H9 (cell line): ENCODE measurements at regions not wholly inside any gene's neighbourhood (a gene's known extent, or its start where the extent isn't known, plus 50 kb on each side); places are given as distances from the start of the nearest gene placed in this dataset.

Source experiments
- DNase-seq: peaks from one replicate; pipeline ENCODE4 v3.0.0-alpha.2; 2017
- H2AFZ ChIP-seq: one replicate; pipeline ENCODE4 v1.6.1; 2013; ENCODE audit warnings: mild to moderate bottlenecking, low read length, control low read depth, moderate library complexity
- H2AK5ac ChIP-seq: 2 replicates; pipeline ENCODE4 v1.6.1; 2013; ENCODE audit warnings: low read length, control low read depth, mixed read lengths; ENCODE audit not compliant: insufficient read length
- H2BK120ac ChIP-seq: one replicate; pipeline ENCODE4 v1.6.1; 2013; ENCODE audit warnings: low read depth, mild to moderate bottlenecking, low read length, control low read depth, inconsistent platforms; ENCODE audit not compliant: poor library complexity, severe bottlenecking
- H2BK12ac ChIP-seq: 2 replicates; pipeline ENCODE4 v1.6.1; 2013; ENCODE audit warnings: low read length, control low read depth, mixed read lengths, low read depth; ENCODE audit not compliant: insufficient read length
- H2BK15ac ChIP-seq: 2 replicates; pipeline ENCODE4 v1.6.1; 2013; ENCODE audit warnings: low read depth, low read length, control low read depth
- H2BK20ac ChIP-seq: one replicate; pipeline ENCODE4 v1.6.1; 2013; ENCODE audit warnings: low read depth, mild to moderate bottlenecking, low read length, control low read depth, inconsistent platforms; ENCODE audit not compliant: poor library complexity, severe bottlenecking
- H2BK5ac ChIP-seq: 2 replicates; pipeline ENCODE4 v1.6.1; 2013; ENCODE audit warnings: low read length, control low read depth, mixed read lengths; ENCODE audit not compliant: insufficient read length
- H3K14ac ChIP-seq: 2 replicates; pipeline ENCODE4 v1.6.1; 2013; ENCODE audit warnings: low read length, control low read depth; ENCODE audit not compliant: insufficient read depth
- H3K18ac ChIP-seq: 2 replicates; pipeline ENCODE4 v1.6.1; 2013; ENCODE audit warnings: low read depth, mild to moderate bottlenecking, mixed read lengths, low read length, control low read depth; ENCODE audit not compliant: insufficient read length
- H3K23ac ChIP-seq: 2 replicates; pipeline ENCODE4 v1.6.1; 2013; ENCODE audit warnings: low read length, control low read depth, mixed read lengths, low read depth; ENCODE audit not compliant: insufficient read length
- H3K23me2 ChIP-seq: 2 replicates; pipeline ENCODE4 v1.6.1; 2013; ENCODE audit warnings: low read depth, mild to moderate bottlenecking, mixed read lengths, low read length, control low read depth; ENCODE audit not compliant: insufficient read length, poor library complexity, severe bottlenecking
- H3K27ac ChIP-seq: 2 replicates; pipeline ENCODE4 v1.5.1; 2013; ENCODE audit warnings: low read length, control low read depth, mixed read lengths, low read depth; ENCODE audit not compliant: insufficient read length
- H3K27me3 ChIP-seq: 2 replicates; pipeline ENCODE4 v1.6.1; 2013; ENCODE audit warnings: low read length, control low read depth, inconsistent platforms; ENCODE audit not compliant: insufficient read depth
- H3K4ac ChIP-seq: 2 replicates; pipeline ENCODE4 v1.6.1; 2013; ENCODE audit warnings: low read depth, mild to moderate bottlenecking, control low read depth, inconsistent platforms, low read length, moderate library complexity
- H3K4me1 ChIP-seq: 2 replicates; pipeline ENCODE4 v1.6.1; 2013; ENCODE audit warnings: low read length, control low read depth, inconsistent platforms; ENCODE audit not compliant: insufficient read depth
- H3K4me2 ChIP-seq: 2 replicates; pipeline ENCODE4 v1.6.1; 2013; ENCODE audit warnings: low read length, control low read depth, mixed read lengths; ENCODE audit not compliant: insufficient read length, insufficient read depth
- H3K56ac ChIP-seq: 2 replicates; pipeline ENCODE4 v1.6.1; 2013; ENCODE audit warnings: low read depth, mild to moderate bottlenecking, mixed read lengths, low read length, control low read depth; ENCODE audit not compliant: insufficient read length
- H3K79me1 ChIP-seq: 2 replicates; pipeline ENCODE4 v1.6.1; 2013; ENCODE audit warnings: low read depth, mild to moderate bottlenecking, moderate library complexity, low read length, control low read depth, inconsistent platforms; ENCODE audit not compliant: insufficient read depth, poor library complexity, severe bottlenecking
- H3K79me2 ChIP-seq: 2 replicates; pipeline ENCODE4 v1.6.1; 2013; ENCODE audit warnings: low read length, control low read depth, inconsistent platforms; ENCODE audit not compliant: insufficient read depth
- H3K9ac ChIP-seq: 2 replicates; pipeline ENCODE4 v1.6.1; 2013; ENCODE audit warnings: low read length, control low read depth, mixed read lengths; ENCODE audit not compliant: insufficient read length; ENCODE audit errors: extremely low read depth
- H3K9me3 ChIP-seq: one replicate; pipeline ENCODE4 v1.6.1; 2013; ENCODE audit warnings: low read depth, low read length, inconsistent platforms; ENCODE audit not compliant: control insufficient read depth
- H3T11ph ChIP-seq: one replicate; pipeline ENCODE4 v1.6.1; 2013; ENCODE audit warnings: mild to moderate bottlenecking, low read length, control low read depth, inconsistent platforms
- H4K20me1 ChIP-seq: one replicate; pipeline ENCODE4 v1.6.1; 2013; ENCODE audit not compliant: control insufficient read depth, insufficient read length, insufficient read depth
- H4K5ac ChIP-seq: 2 replicates; pipeline ENCODE4 v1.6.1; 2013; ENCODE audit warnings: low read depth, mild to moderate bottlenecking, mixed read lengths, low read length, control low read depth; ENCODE audit not compliant: insufficient read length
- H4K8ac ChIP-seq: replicated peaks from 2 replicates; pipeline ENCODE4 v1.6.1; 2013; ENCODE audit warnings: low read length, control low read depth, mixed read lengths, low read depth; ENCODE audit not compliant: insufficient read length
- H4K91ac ChIP-seq: 2 replicates; pipeline ENCODE4 v1.6.1; 2013; ENCODE audit warnings: low read depth, mild to moderate bottlenecking, moderate library complexity, mixed read lengths, low read length, control low read depth; ENCODE audit not compliant: insufficient read length
- H3K27ac Mint-ChIP-seq, 3 experiments: 2 replicates in 2 of 3; 3 replicates in 1 of 3; pipeline ENCODE4 v1.8.0; 2020 to 2021; ENCODE audit warnings: mixed read lengths in 3 of 3, mild to moderate bottlenecking in 1 of 3, moderate library complexity in 1 of 3
- H3K27me3 Mint-ChIP-seq: 2 replicates; pipeline ENCODE4 v1.8.0; 2021; ENCODE audit warnings: low read depth, mild to moderate bottlenecking, moderate library complexity, mixed read lengths
- H3K36me3 Mint-ChIP-seq, 3 experiments: 2 replicates in 2 of 3; 3 replicates in 1 of 3; pipeline ENCODE4 v1.8.0; 2020 to 2021; ENCODE audit warnings: low read depth in 3 of 3, mixed read lengths in 3 of 3; ENCODE audit not compliant: insufficient read depth in 1 of 3
- H3K4me1 Mint-ChIP-seq, 2 experiments: 2 replicates each; pipeline ENCODE4 v1.8.0; 2020; ENCODE audit warnings: mixed read lengths in 2 of 2
- H3K4me3 Mint-ChIP-seq, 2 experiments: 2 replicates in 1 of 2; 3 replicates in 1 of 2; pipeline ENCODE4 v1.8.0; 2020 to 2021; ENCODE audit warnings: mild to moderate bottlenecking in 2 of 2, mixed read lengths in 2 of 2, moderate library complexity in 1 of 2
- H3K9me3 Mint-ChIP-seq, 2 experiments: 2 replicates in 1 of 2; 3 replicates in 1 of 2; pipeline ENCODE4 v1.8.0; 2020; ENCODE audit warnings: mild to moderate bottlenecking in 2 of 2, mixed read lengths in 2 of 2, moderate library complexity in 1 of 2
- CTCF ChIP-seq: fragments of 200-600 bp; sonication (generic); conservative IDR thresholded peaks from 3 replicates; pipeline ENCODE4 v1.8.0; 2021; ENCODE audit warnings: antibody characterized with exemption, mild to moderate bottlenecking
- WGBS: extraction: QIAGEN DNeasy Blood & Tissue Kit; methylation state at CpG from one replicate; pipeline ENCODE4 v1.1.7; 2013; ENCODE audit warnings: missing lambda C conversion rate, low lambda C conversion rate, mixed read lengths; ENCODE audit not compliant: insufficient read length; ENCODE audit errors: extremely low coverage; 5-methylcytosine and 5-hydroxymethylcytosine counted together

DNA sequence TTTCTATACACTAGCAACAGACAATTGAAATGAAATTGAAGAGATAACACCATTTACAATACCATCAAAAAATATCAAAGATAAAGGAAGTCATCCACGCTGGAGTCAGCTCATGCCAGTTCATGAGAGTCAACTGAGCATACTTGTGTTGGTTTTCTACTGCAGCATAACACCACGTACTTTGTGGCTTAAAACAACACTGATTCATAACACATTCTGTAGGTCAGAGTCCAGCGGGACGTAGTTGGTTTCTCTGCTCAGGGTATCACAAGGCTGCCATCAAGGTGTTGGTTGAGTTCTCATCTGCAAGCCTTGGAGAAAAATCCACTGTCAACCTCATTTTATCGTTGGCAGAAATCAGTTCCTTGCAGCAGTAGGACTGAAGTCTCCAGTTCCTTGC is 84.2 kb downstream of the TEX51 start:
- no peak for TF ChIP-seq CTCF

More for the DNA sequence above, 84.2 kb downstream of the TEX51 start:
- WGBS: no CpG with 5 or more reads among the region's 5 CpGs
- DNase-seq: no peak
- Histone ChIP-seq H3K23me2 (peaks cover 4% of the 10 kb centered on the region), H4K91ac (no peak overlapping the region), H3K79me2 (no peaks in the 10 kb centered on the region), H2BK20ac (no peak overlapping the region), H3K14ac (no peak overlapping the region), H2AFZ (no peak overlapping the region), H3K79me1 (no peaks in the 10 kb centered on the region), H2BK12ac (no peak overlapping the region), H3K18ac (no peak overlapping the region), H4K8ac (no peak overlapping the region), H4K5ac (no peak overlapping the region), H3K9ac (no peak overlapping the region), H3K56ac (no peak overlapping the region), H3T11ph (no peak overlapping the region), H2BK5ac (no peak overlapping the region), H3K4me1 (no peaks in the 10 kb centered on the region; the same call in 1 of the 2 replicates), H2AK5ac (no peak overlapping the region), H2BK120ac (no peak overlapping the region), H3K4ac (no peak overlapping the region), H3K27me3 (no peaks in the 10 kb centered on the region; the same call in 1 of the 2 replicates), H3K9me3 (no peaks in the 10 kb centered on the region), H3K4me2 (no peak overlapping the region), H2BK15ac (no peak overlapping the region), H3K23ac (no peak overlapping the region), H4K20me1 (no peaks in the 10 kb centered on the region), H3K27ac (no peak overlapping the region)
- Mint-ChIP-seq H3K27me3 (no peaks in the 10 kb centered on the region; the same call in 1 of the 2 replicates), H3K4me3 (no peak overlapping the region), H3K27ac (no peak overlapping the region), H3K9me3 (peaks cover 0 to 3% of the 10 kb centered on the region in 2 experiments; a peak in 2 of 5 replicates), H3K36me3 (no peaks in the 10 kb centered on the region), H3K4me1 (peaks cover 5 to 7% of the 10 kb centered on the region in 2 experiments)
